ENCODE measurements at regions not wholly inside any gene's neighbourhood (a gene's known extent, or its start where the extent isn't known, plus 50 kb on each side); places are given as distances from the start of the nearest gene placed in this dataset.

DNA sequence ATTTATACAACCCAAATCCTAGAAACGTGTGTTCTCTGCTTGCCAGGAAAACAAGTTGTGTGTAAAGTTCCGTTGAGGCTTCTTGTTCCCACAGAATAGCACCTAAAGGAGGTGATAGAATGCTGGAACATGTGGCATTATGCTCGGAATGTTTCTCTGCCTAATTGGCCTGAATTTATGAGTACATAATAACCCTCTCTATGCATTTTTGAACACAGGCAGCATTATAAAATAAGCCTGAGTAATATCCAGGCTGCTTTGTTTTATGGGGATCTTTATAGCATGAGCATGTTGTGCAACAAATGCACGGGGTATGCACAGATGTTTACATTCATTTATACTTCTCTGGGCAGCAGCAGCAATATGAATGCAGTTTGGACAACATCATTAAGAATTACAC, 385.7 kb downstream of the MBD2 start:
- TF ChIP-seq, protein P1, sequence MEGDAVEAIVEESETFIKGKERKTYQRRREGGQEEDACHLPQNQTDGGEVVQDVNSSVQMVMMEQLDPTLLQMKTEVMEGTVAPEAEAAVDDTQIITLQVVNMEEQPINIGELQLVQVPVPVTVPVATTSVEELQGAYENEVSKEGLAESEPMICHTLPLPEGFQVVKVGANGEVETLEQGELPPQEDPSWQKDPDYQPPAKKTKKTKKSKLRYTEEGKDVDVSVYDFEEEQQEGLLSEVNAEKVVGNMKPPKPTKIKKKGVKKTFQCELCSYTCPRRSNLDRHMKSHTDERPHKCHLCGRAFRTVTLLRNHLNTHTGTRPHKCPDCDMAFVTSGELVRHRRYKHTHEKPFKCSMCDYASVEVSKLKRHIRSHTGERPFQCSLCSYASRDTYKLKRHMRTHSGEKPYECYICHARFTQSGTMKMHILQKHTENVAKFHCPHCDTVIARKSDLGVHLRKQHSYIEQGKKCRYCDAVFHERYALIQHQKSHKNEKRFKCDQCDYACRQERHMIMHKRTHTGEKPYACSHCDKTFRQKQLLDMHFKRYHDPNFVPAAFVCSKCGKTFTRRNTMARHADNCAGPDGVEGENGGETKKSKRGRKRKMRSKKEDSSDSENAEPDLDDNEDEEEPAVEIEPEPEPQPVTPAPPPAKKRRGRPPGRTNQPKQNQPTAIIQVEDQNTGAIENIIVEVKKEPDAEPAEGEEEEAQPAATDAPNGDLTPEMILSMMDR (conservative IDR thresholded peaks at IDR 0.05; ENCODE audit: low read depth, low read length) = no peak
- no peak for TF ChIP-seq SMC3 (IDR thresholded peaks at IDR 0.05; ENCODE audit: low read depth, low read length)
- TF ChIP-seq POLR2A (IDR thresholded peaks at IDR 0.05; ENCODE audit: low read depth, low read length) = no peak
- no peak for TF ChIP-seq FOS (IDR thresholded peaks at IDR 0.05; ENCODE audit: low read depth, low read length)
- no peak for TF ChIP-seq RAD21 (IDR thresholded peaks at IDR 0.05; ENCODE audit: low read length)
- TF ChIP-seq MXI1 (IDR thresholded peaks at IDR 0.05; ENCODE audit: borderline replicate concordance, low read depth, low read length) = no peak
- TF ChIP-seq NFE2L2 (IDR thresholded peaks at IDR 0.05; ENCODE audit: low read depth, low read length) = no peak
- TF ChIP-seq RFX5 (IDR thresholded peaks at IDR 0.05; ENCODE audit: low read depth, low read length) = no peak
- no peak for TF ChIP-seq RCOR1 (IDR thresholded peaks at IDR 0.05; ENCODE audit: insufficient replicate concordance, low read length)
- TF ChIP-seq CEBPB (IDR thresholded peaks at IDR 0.05; ENCODE audit: low read depth, low read length) = no peak
- no peak for TF ChIP-seq CHD1 (IDR thresholded peaks at IDR 0.05; ENCODE audit: low read depth, low read length)

Data from IMR-90 (cell line).